ENCODE measurements at regions not wholly inside any gene's neighbourhood (a gene's known extent, or its start where the extent isn't known, plus 50 kb on each side); places are given as distances from the start of the nearest gene placed in this dataset.

DNA sequence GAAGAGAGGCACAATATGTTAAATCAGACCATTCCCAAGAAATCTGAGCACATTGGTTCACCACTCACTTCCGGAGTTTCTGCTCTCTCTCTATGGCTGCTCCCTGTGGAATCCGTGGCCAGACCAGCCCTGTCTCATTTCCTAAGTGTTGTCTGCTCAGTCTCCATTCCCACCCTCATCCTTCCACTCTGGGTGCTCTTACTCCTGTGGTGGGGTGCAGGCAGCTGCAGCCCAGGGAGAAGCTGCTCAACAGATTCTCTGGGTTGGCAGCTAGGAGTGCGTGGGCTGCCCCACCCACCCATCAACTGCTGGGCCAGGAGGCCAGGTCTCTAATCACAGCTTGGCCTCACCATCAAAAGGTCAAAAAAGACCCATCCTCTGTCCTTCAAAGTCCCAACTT is 98.3 kb downstream of the ARL4C start:
- 75 to 89% methylated on average over 2 to 3 of the region's 3 CpGs for WGBS, 2 donors

DNA sequence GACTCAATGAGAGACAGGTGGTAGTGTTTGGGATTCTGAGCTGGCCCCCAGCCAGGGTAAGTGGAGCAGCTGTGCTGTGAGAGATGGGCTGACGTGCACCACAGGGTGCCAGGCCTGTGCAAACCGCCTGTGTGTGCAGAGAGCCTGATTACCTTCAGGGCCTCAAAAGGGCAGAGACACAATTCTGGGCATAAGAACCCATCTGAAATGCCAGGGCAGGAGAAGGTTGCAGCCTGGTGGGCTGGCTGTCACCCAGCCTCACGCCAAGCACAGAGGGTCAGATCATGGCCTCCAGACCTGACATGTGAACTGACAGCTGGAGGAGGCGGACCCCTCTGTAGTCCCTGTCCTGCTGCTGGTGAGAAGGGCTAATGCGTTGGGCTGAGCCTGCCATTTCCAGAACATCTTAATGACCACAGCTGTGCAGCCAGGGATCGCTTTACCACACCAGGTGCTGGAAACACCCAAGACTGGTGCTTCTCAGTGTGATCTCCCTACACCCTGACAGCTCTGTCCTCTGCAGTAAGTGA is 100.9 kb downstream of the ARL4C start:
- ATAC-seq = no peak
- Histone ChIP-seq H3K27ac (no peak overlapping the region), H3K36me3 (replicated peaks in 1 of 2; ENCODE audit: insufficient read depth in 1 of 2, low read depth in 2 of 2) (no peaks in the 10 kb centered on the region), H3K4me3 (no peak overlapping the region), H3K4me1 (no peaks in the 10 kb centered on the region), H3K9me3 (no peaks in the 10 kb centered on the region), H3K27me3 (no peaks in the 10 kb centered on the region)
- intact Hi-C loops (cut with DNase I) = no loop called here
- peak in 3 of 4 donors; percentile 15 to 38 (median 35) for DNase-seq
- TF ChIP-seq, protein P1, sequence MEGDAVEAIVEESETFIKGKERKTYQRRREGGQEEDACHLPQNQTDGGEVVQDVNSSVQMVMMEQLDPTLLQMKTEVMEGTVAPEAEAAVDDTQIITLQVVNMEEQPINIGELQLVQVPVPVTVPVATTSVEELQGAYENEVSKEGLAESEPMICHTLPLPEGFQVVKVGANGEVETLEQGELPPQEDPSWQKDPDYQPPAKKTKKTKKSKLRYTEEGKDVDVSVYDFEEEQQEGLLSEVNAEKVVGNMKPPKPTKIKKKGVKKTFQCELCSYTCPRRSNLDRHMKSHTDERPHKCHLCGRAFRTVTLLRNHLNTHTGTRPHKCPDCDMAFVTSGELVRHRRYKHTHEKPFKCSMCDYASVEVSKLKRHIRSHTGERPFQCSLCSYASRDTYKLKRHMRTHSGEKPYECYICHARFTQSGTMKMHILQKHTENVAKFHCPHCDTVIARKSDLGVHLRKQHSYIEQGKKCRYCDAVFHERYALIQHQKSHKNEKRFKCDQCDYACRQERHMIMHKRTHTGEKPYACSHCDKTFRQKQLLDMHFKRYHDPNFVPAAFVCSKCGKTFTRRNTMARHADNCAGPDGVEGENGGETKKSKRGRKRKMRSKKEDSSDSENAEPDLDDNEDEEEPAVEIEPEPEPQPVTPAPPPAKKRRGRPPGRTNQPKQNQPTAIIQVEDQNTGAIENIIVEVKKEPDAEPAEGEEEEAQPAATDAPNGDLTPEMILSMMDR (IDR thresholded peaks at IDR 0.05) = no peak
- TF ChIP-seq POLR2A (IDR thresholded peaks at IDR 0.05) = no peak
- 68 to 70% methylated on average over 3 to 6 of the region's 6 CpGs for WGBS, 2 donors

More for the DNA sequence above, 98.3 kb downstream of the ARL4C start:
- TF ChIP-seq POLR2A (IDR thresholded peaks at IDR 0.05) = no peak
- TF ChIP-seq, protein P1 (IDR thresholded peaks at IDR 0.05) = no peak
- ATAC-seq = no peak
- intact Hi-C loops (cut with DNase I) = no loop called here
- Histone ChIP-seq H3K27ac (no peak overlapping the region), H3K9me3 (no peaks in the 10 kb centered on the region), H3K4me1 (no peaks in the 10 kb centered on the region), H3K4me3 (no peak overlapping the region), H3K36me3 (replicated peaks in 1 of 2; ENCODE audit: insufficient read depth in 1 of 2, low read depth in 2 of 2) (no peaks in the 10 kb centered on the region), H3K27me3 (no peaks in the 10 kb centered on the region)
- DNase-seq = no peak

GRCh38 chr2:234394450-234394849 is 102.4 kb downstream of the ARL4C start:
- Histone ChIP-seq H3K36me3 (replicated peaks in 1 of 2; ENCODE audit: insufficient read depth in 1 of 2, low read depth in 2 of 2) (no peaks in the 10 kb centered on the region), H3K4me1 (no peaks in the 10 kb centered on the region), H3K9me3 (no peaks in the 10 kb centered on the region), H3K27ac (no peak overlapping the region), H3K4me3 (no peak overlapping the region), H3K27me3 (no peaks in the 10 kb centered on the region)
- no peak for ATAC-seq
- intact Hi-C loops (cut with DNase I) = no loop called here
- DNase-seq = no peak
- WGBS, 2 donors = 66 to 73% methylated on average over 4 of the region's 4 CpGs
- no peak for TF ChIP-seq POLR2A (IDR thresholded peaks at IDR 0.05)
- TF ChIP-seq, protein P1 (IDR thresholded peaks at IDR 0.05) = no peak

DNA sequence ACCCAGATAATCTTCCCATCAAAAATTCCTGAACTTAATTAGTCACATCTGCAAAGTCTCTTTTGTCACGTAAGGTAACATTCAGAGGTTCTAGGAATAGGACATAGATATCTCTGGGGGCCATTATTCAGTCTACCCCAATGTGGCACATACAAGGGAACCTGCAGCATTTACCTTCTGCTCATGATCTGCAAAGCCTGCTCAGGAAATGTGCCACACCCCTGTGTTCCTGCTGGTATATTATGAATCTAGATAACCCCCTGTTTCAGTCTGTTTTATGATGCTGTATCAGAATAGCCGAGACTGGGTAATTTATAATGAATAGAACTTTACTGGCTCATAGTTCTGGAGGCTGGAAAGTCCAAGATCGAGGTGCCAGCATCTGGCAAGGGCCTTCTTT is 103.5 kb downstream of the ARL4C start:
- WGBS, 2 donors = 71 to 83% methylated on average over 3 of the region's 3 CpGs
- Histone ChIP-seq H3K36me3 (replicated peaks in 1 of 2; ENCODE audit: insufficient read depth in 1 of 2, low read depth in 2 of 2) (no peaks in the 10 kb centered on the region), H3K9me3 (no peaks in the 10 kb centered on the region), H3K27me3 (no peaks in the 10 kb centered on the region), H3K27ac (no peak overlapping the region), H3K4me3 (no peak overlapping the region), H3K4me1 (no peaks in the 10 kb centered on the region)
- no peak for ATAC-seq
- no peak for DNase-seq
- no peak for TF ChIP-seq POLR2A (IDR thresholded peaks at IDR 0.05)
- TF ChIP-seq, protein P1 (IDR thresholded peaks at IDR 0.05) = no peak
- intact Hi-C loops (cut with DNase I) = no loop called here

- DNase-seq (no peak), ATAC-seq (no peak)
- WGBS, 2 donors = 61 to 64% methylated on average over 4 of the region's 4 CpGs
- Histone ChIP-seq H3K4me3 (no peak overlapping the region), H3K27me3 (no peaks in the 10 kb centered on the region), H3K4me1 (no peaks in the 10 kb centered on the region), H3K9me3 (no peaks in the 10 kb centered on the region), H3K36me3 (replicated peaks in 1 of 2; ENCODE audit: insufficient read depth in 1 of 2, low read depth in 2 of 2) (no peaks in the 10 kb centered on the region), H3K27ac (no peak overlapping the region)
- intact Hi-C loops (cut with DNase I) = no loop called here
- TF ChIP-seq, protein P1 (IDR thresholded peaks at IDR 0.05) = no peak
- TF ChIP-seq POLR2A (IDR thresholded peaks at IDR 0.05) = no peak
Observed at GRCh38 chr2:234392041-234392615, 104.8 kb downstream of the ARL4C start.

Data from body of pancreas (tissue), 4 donors.